ENCODE measurements at regions not wholly inside any gene's neighbourhood (a gene's known extent, or its start where the extent isn't known, plus 50 kb on each side); places are given as distances from the start of the nearest gene placed in this dataset.

GRCh38 chr4:97238956-97239666 is 904.2 kb downstream of the STPG2 start:
- no peaks in the 10 kb centered on the region for H3K4me1 Mint-ChIP-seq
- no peak overlapping the region for H3K4me3 Mint-ChIP-seq
- no peaks in the 10 kb centered on the region for H3K27me3 ChIP-seq (ENCODE audit: control insufficient read depth in 2 of 2, insufficient read depth in 2 of 2, low read length in 2 of 2)

GRCh38 chr4:97239667-97239997 is 903.6 kb downstream of the STPG2 start:
- CTCF ChIA-PET = no interaction called here
- H3K9me3 Mint-ChIP-seq = peaks cover 0 to 8% (median 1%) of the 10 kb centered on the region in 11 donors
- H3K36me3 ChIP-seq (ENCODE audit: control insufficient read depth in 2 of 3, insufficient read depth in 3 of 3, low read length in 3 of 3) = no peaks in the 10 kb centered on the region
- H3K4me3 Mint-ChIP-seq = no peak overlapping the region
- DNase-seq (no peak), ATAC-seq (no peak)
- POLR2A ChIA-PET = no interaction called here
- no peak overlapping the region for H3K4me3 ChIP-seq (ENCODE audit: low read length)
- no peaks in the 10 kb centered on the region for H3K9me3 ChIP-seq (ENCODE audit: control insufficient read depth in 2 of 3, low read length in 3 of 3)
- H3K27ac Mint-ChIP-seq = no peak overlapping the region
- intact Hi-C loops (cut with micrococcal nuclease) = no loop called here
- H3K4me1 Mint-ChIP-seq = no peaks in the 10 kb centered on the region
- H3K36me3 Mint-ChIP-seq = no peaks in the 10 kb centered on the region
- H3K4me1 ChIP-seq (ENCODE audit: control insufficient read depth in 2 of 2, insufficient read depth in 2 of 2, low read length in 2 of 2) = no peaks in the 10 kb centered on the region
- no peaks in the 10 kb centered on the region for H3K27me3 Mint-ChIP-seq
- H3K27ac ChIP-seq (ENCODE audit: low read depth, low read length) = no peak overlapping the region
- no peaks in the 10 kb centered on the region for H3K27me3 ChIP-seq (ENCODE audit: control insufficient read depth in 2 of 2, insufficient read depth in 2 of 2, low read length in 2 of 2)

More at GRCh38 chr4:97238956-97239666, 904.2 kb downstream of the STPG2 start:
- ChIA-PET CTCF (no interaction called here), POLR2A (no interaction called here)
- no peak overlapping the region for H3K27ac Mint-ChIP-seq
- no peak overlapping the region for H3K27ac ChIP-seq (ENCODE audit: low read depth, low read length)
- H3K4me3 ChIP-seq (ENCODE audit: low read length) = no peak overlapping the region
- peaks cover 0 to 8% (median 1%) of the 10 kb centered on the region in 11 donors for H3K9me3 Mint-ChIP-seq
- H3K27me3 Mint-ChIP-seq = no peaks in the 10 kb centered on the region
- H3K4me1 ChIP-seq (ENCODE audit: control insufficient read depth in 2 of 2, insufficient read depth in 2 of 2, low read length in 2 of 2) = no peaks in the 10 kb centered on the region
- no peaks in the 10 kb centered on the region for H3K36me3 ChIP-seq (ENCODE audit: control insufficient read depth in 2 of 3, insufficient read depth in 3 of 3, low read length in 3 of 3)
- H3K9me3 ChIP-seq (ENCODE audit: control insufficient read depth in 2 of 3, low read length in 3 of 3) = no peaks in the 10 kb centered on the region
- no peak for DNase-seq
- intact Hi-C loops (cut with micrococcal nuclease) = no loop called here
- no peak for ATAC-seq
- H3K36me3 Mint-ChIP-seq = no peaks in the 10 kb centered on the region

GRCh38 chr4:97252615-97253154 is 890.6 kb downstream of the STPG2 start:
- H3K27me3 Mint-ChIP-seq = no peaks in the 10 kb centered on the region
- no peaks in the 10 kb centered on the region for H3K36me3 Mint-ChIP-seq
- Histone ChIP-seq H3K27ac (ENCODE audit: low read depth, low read length) (no peak overlapping the region), H3K9me3 (ENCODE audit: control insufficient read depth in 2 of 3, low read length in 3 of 3) (no peaks in the 10 kb centered on the region), H3K4me3 (ENCODE audit: low read length) (no peak overlapping the region), H3K36me3 (ENCODE audit: control insufficient read depth in 2 of 3, insufficient read depth in 3 of 3, low read length in 3 of 3) (no peaks in the 10 kb centered on the region), H3K4me1 (ENCODE audit: control insufficient read depth in 2 of 2, insufficient read depth in 2 of 2, low read length in 2 of 2) (no peaks in the 10 kb centered on the region), H3K27me3 (ENCODE audit: control insufficient read depth in 2 of 2, insufficient read depth in 2 of 2, low read length in 2 of 2) (no peaks in the 10 kb centered on the region)
- intact Hi-C loops (cut with micrococcal nuclease) = no loop called here
- ATAC-seq = no peak
- CTCF ChIA-PET = no interaction called here
- POLR2A ChIA-PET = no interaction called here
- no peak overlapping the region for H3K27ac Mint-ChIP-seq
- DNase-seq = no peak
- peaks cover 0 to 22% (median 2%) of the 10 kb centered on the region in 11 donors for H3K9me3 Mint-ChIP-seq
- H3K4me3 Mint-ChIP-seq = no peak overlapping the region
- H3K4me1 Mint-ChIP-seq = no peaks in the 10 kb centered on the region

DNA sequence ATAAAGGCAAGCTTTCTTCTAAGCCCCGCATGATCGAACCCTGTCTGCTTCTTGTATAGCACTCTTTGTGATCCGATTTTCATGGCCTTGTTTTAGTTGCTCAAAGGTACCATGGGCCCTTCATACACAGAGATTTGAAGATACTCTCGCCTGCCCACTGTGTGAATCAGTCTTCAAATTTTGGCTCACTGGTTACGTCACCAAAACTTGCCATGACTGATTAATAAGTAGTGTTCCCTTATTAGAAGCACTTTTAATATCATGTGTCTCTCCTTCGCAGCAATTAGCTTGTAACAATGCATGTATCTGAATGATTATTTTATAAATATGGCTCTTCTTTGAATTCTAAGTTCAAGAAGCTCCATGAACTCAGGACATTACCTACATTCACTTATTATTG is 880.5 kb downstream of the STPG2 start:
- intact Hi-C loops (cut with micrococcal nuclease) = no loop called here
- no peak overlapping the region for H3K4me3 Mint-ChIP-seq
- H3K4me1 Mint-ChIP-seq = no peaks in the 10 kb centered on the region
- no peaks in the 10 kb centered on the region for H3K36me3 Mint-ChIP-seq
- no peak overlapping the region for H3K4me3 ChIP-seq (ENCODE audit: low read length)
- H3K27me3 ChIP-seq (ENCODE audit: control insufficient read depth in 2 of 2, insufficient read depth in 2 of 2, low read length in 2 of 2) = no peaks in the 10 kb centered on the region
- H3K27me3 Mint-ChIP-seq = peaks cover 0 to 3% (median 0%) of the 10 kb centered on the region in 5 donors
- ChIA-PET POLR2A (no interaction called here), CTCF (no interaction called here)
- H3K36me3 ChIP-seq (ENCODE audit: control insufficient read depth in 2 of 3, insufficient read depth in 3 of 3, low read length in 3 of 3) = no peaks in the 10 kb centered on the region
- H3K9me3 Mint-ChIP-seq = peaks cover 0 to 30% (median 6%) of the 10 kb centered on the region in 11 donors
- H3K27ac Mint-ChIP-seq = no peak overlapping the region
- no peak overlapping the region for H3K27ac ChIP-seq (ENCODE audit: low read depth, low read length)
- no peaks in the 10 kb centered on the region for H3K4me1 ChIP-seq (ENCODE audit: control insufficient read depth in 2 of 2, insufficient read depth in 2 of 2, low read length in 2 of 2)
- DNase-seq = no peak
- ATAC-seq = no peak
- H3K9me3 ChIP-seq (ENCODE audit: control insufficient read depth in 2 of 3, low read length in 3 of 3) = no peaks in the 10 kb centered on the region

GRCh38 chr4:97270051-97270450 is 873.2 kb downstream of the STPG2 start:
- Mint-ChIP-seq H3K27ac (no peak overlapping the region), H3K4me3 (no peak overlapping the region), H3K36me3 (no peaks in the 10 kb centered on the region), H3K9me3 (peaks cover 0 to 20% (median 10%) of the 10 kb centered on the region in 11 donors), H3K27me3 (no peaks in the 10 kb centered on the region), H3K4me1 (no peaks in the 10 kb centered on the region)
- no peaks in the 10 kb centered on the region for H3K4me1 ChIP-seq (ENCODE audit: control insufficient read depth in 2 of 2, insufficient read depth in 2 of 2, low read length in 2 of 2)
- POLR2A ChIA-PET = interaction anchor here (0.7 kb wide), 1 partner anchor 63 kb away, joined by 4 read pairs; no protein-coding TSS in a partner anchor
- H3K4me3 ChIP-seq (ENCODE audit: low read length) = no peak overlapping the region
- CTCF ChIA-PET = no interaction called here
- no peaks in the 10 kb centered on the region for H3K9me3 ChIP-seq (ENCODE audit: control insufficient read depth in 2 of 3, low read length in 3 of 3)
- no peaks in the 10 kb centered on the region for H3K36me3 ChIP-seq (ENCODE audit: control insufficient read depth in 2 of 3, insufficient read depth in 3 of 3, low read length in 3 of 3)
- intact Hi-C loops (cut with micrococcal nuclease) = no loop called here
- H3K27me3 ChIP-seq (ENCODE audit: control insufficient read depth in 2 of 2, insufficient read depth in 2 of 2, low read length in 2 of 2) = no peaks in the 10 kb centered on the region
- ATAC-seq = no peak
- no peak overlapping the region for H3K27ac ChIP-seq (ENCODE audit: low read depth, low read length)
- DNase-seq = no peak

- Mint-ChIP-seq H3K36me3 (no peaks in the 10 kb centered on the region), H3K9me3 (peaks cover 2 to 20% (median 10%) of the 10 kb centered on the region in 11 donors), H3K27me3 (no peaks in the 10 kb centered on the region), H3K4me1 (no peaks in the 10 kb centered on the region), H3K27ac (no peak overlapping the region), H3K4me3 (no peak overlapping the region)
- Histone ChIP-seq H3K27me3 (ENCODE audit: control insufficient read depth in 2 of 2, insufficient read depth in 2 of 2, low read length in 2 of 2) (no peaks in the 10 kb centered on the region), H3K4me1 (ENCODE audit: control insufficient read depth in 2 of 2, insufficient read depth in 2 of 2, low read length in 2 of 2) (no peaks in the 10 kb centered on the region), H3K9me3 (ENCODE audit: control insufficient read depth in 2 of 3, low read length in 3 of 3) (no peaks in the 10 kb centered on the region), H3K36me3 (ENCODE audit: control insufficient read depth in 2 of 3, insufficient read depth in 3 of 3, low read length in 3 of 3) (no peaks in the 10 kb centered on the region), H3K4me3 (ENCODE audit: low read length) (no peak overlapping the region), H3K27ac (ENCODE audit: low read depth, low read length) (no peak overlapping the region)
- CTCF ChIA-PET = no interaction called here
- DNase-seq = no peak
- POLR2A ChIA-PET = no interaction called here
- intact Hi-C loops (cut with micrococcal nuclease) = no loop called here
- ATAC-seq = no peak
Measured at GRCh38 chr4:97279391-97279790, 863.9 kb downstream of the STPG2 start.

- Histone ChIP-seq H3K4me1 (ENCODE audit: control insufficient read depth in 2 of 2, insufficient read depth in 2 of 2, low read length in 2 of 2) (no peaks in the 10 kb centered on the region), H3K27me3 (ENCODE audit: control insufficient read depth in 2 of 2, insufficient read depth in 2 of 2, low read length in 2 of 2) (no peaks in the 10 kb centered on the region), H3K4me3 (ENCODE audit: low read length) (no peak overlapping the region), H3K36me3 (ENCODE audit: control insufficient read depth in 2 of 3, insufficient read depth in 3 of 3, low read length in 3 of 3) (no peaks in the 10 kb centered on the region), H3K27ac (ENCODE audit: low read depth, low read length) (no peak overlapping the region), H3K9me3 (ENCODE audit: control insufficient read depth in 2 of 3, low read length in 3 of 3) (peaks cover 0 to 7% (median 0%) of the 10 kb centered on the region in 3 experiments)
- CTCF ChIA-PET = no interaction called here
- POLR2A ChIA-PET = no interaction called here
- H3K27ac Mint-ChIP-seq = no peak overlapping the region
- no peaks in the 10 kb centered on the region for H3K36me3 Mint-ChIP-seq
- DNase-seq = no peak
- ATAC-seq = no peak
- no peaks in the 10 kb centered on the region for H3K4me1 Mint-ChIP-seq
- H3K27me3 Mint-ChIP-seq = no peaks in the 10 kb centered on the region
- no peak overlapping the region for H3K4me3 Mint-ChIP-seq
- intact Hi-C loops (cut with micrococcal nuclease) = no loop called here
- H3K9me3 Mint-ChIP-seq = peaks cover 0 to 20% (median 12%) of the 10 kb centered on the region in 11 donors
Measured at GRCh38 chr4:97300561-97300960, 842.7 kb downstream of the STPG2 start.

Data from naive thymus-derived CD4-positive, alpha-beta T cell (primary cell).